C4-2B (cell line): ENCODE measurements at regions not wholly inside any gene's neighbourhood (a gene's known extent, or its start where the extent isn't known, plus 50 kb on each side); places are given as distances from the start of the nearest gene placed in this dataset.

ENCODE experiments used
- CTCF ChIP-seq: fragments of 450-650 bp; conservative IDR thresholded peaks from 2 replicates; pipeline ENCODE4 v1.5.1; 2017; ENCODE audit warnings: mild to moderate bottlenecking
- ZFX ChIP-seq: fragments of 450-650 bp; IDR thresholded peaks from 2 replicates; pipeline ENCODE4 v1.6.1; 2017

- TF ChIP-seq CTCF: no peak
- TF ChIP-seq ZFX: no peak
Measured at GRCh38 chr20:4328541-4328940, 79.5 kb upstream of the ADRA1D start.
